K562 (cell line): ENCODE measurements at regions not wholly inside any gene's neighbourhood (a gene's known extent, or its start where the extent isn't known, plus 50 kb on each side); places are given as distances from the start of the nearest gene placed in this dataset.

ENCODE experiments used
- ATAC-seq: fragments of 200-7000 bp; cut with Tn5 transposase; 3 replicates; pipeline ENCODE4 v1.9.1; 2020; ENCODE audit warnings: moderate library complexity
- BruUV-seq: library from RNA; stranded (reverse); fragments of 400-500 nt; replicated peaks from 2 replicates; lab custom pipeline; 2021; lab: Mats Ljungman, UMichigan
- CTCF ChIA-PET: fragments of 300-600 bp; formaldehyde crosslinking; extraction: SDS; loops from one replicate; lab custom pipeline; 2021; ENCODE audit warnings: low intra/inter-chr PET ratio; lab: Yijun Ruan, JAX
- POLR2A ChIA-PET: fragments of 300-600, 350-650 bp; sonication (Branson Sonifier 250); formaldehyde crosslinking; extraction: SDS; loops from one replicate; lab custom pipeline; 2021; ENCODE audit warnings: antibody characterized with exemption, inconsistent platforms; lab: Yijun Ruan, JAX
- DNase-seq, 4 experiments: peaks; one replicate each; pipeline versions ENCODE4 v3.0.0 to v3.0.0-alpha.2; 2011 to 2018; ENCODE audit warnings: low spot score in 3 of 4, mixed read lengths in 3 of 4; ENCODE audit errors: extremely low read depth in 1 of 4
- FAIRE-seq: peaks from 2 replicates; lab custom pipeline; 2011; peaks lifted over from hg19 to GRCh38; lab: Jason Lieb, UNC
- H2AFZ ChIP-seq: 2 replicates; pipeline ENCODE4 v1.6.0; 2011; ENCODE audit warnings: low read depth, low read length, control low read depth, inconsistent platforms
- H3K27ac ChIP-seq: fragments of 200-600 bp; 3 replicates; pipeline ENCODE4 v1.8.0; 2011; ENCODE audit warnings: low read depth, mild to moderate bottlenecking, control low read depth, inconsistent platforms, low read length, moderate library complexity, mixed read lengths; ENCODE audit errors: extremely low read depth
- H3K27me3 ChIP-seq, 2 experiments: fragments of 300-600 bp in 1 of 2; 2 replicates in 1 of 2; 3 replicates in 1 of 2; pipeline versions ENCODE4 v1.6.0 to v1.8.0; 2011; ENCODE audit warnings: inconsistent platforms in 2 of 2, low read length in 2 of 2, mild to moderate bottlenecking in 1 of 2, mixed read lengths in 1 of 2, moderate library complexity in 1 of 2; ENCODE audit not compliant: control insufficient read depth in 2 of 2, insufficient read depth in 2 of 2
- H3K36me3 ChIP-seq: fragments of 300-600 bp; 3 replicates; pipeline ENCODE4 v1.8.0; 2011; ENCODE audit warnings: mild to moderate bottlenecking, low read length, inconsistent platforms; ENCODE audit not compliant: control insufficient read depth, insufficient read depth
- H3K4me1 ChIP-seq, 2 experiments: fragments of 200-600 bp in 1 of 2; replicated peaks in 1 of 2; 2 replicates in 1 of 2; 3 replicates in 1 of 2; pipeline versions ENCODE4 v1.5.1 to v1.8.0; 2011; ENCODE audit warnings: inconsistent platforms in 2 of 2, low read length in 2 of 2, mild to moderate bottlenecking in 1 of 2, mixed read lengths in 1 of 2, moderate library complexity in 1 of 2; ENCODE audit not compliant: control insufficient read depth in 2 of 2, insufficient read depth in 2 of 2
- H3K4me2 ChIP-seq: 2 replicates; pipeline ENCODE4 v1.6.1; 2011; ENCODE audit warnings: low read length, control low read depth, inconsistent platforms, mixed read lengths; ENCODE audit not compliant: insufficient read depth
- H3K4me3 ChIP-seq: fragments of 200-600 bp; sonication (generic), shearing (Covaris generic); 2 replicates; pipeline ENCODE4 v1.5.1; 2016; ENCODE audit warnings: control low read depth, inconsistent platforms
- H3K79me2 ChIP-seq: fragments of 200-600 bp; 3 replicates; pipeline ENCODE4 v1.8.0; 2011; ENCODE audit warnings: low read length, inconsistent platforms; ENCODE audit not compliant: control insufficient read depth, insufficient read depth
- H3K9ac ChIP-seq, 2 experiments: 2 replicates each; pipeline versions ENCODE4 v1.6.0 to v1.6.1; 2011; ENCODE audit warnings: low read depth in 2 of 2, low read length in 2 of 2, control low read depth in 1 of 2, inconsistent platforms in 1 of 2, mild to moderate bottlenecking in 1 of 2, mixed read lengths in 1 of 2; ENCODE audit not compliant: insufficient read depth in 1 of 2
- H3K9me1 ChIP-seq: one replicate; pipeline ENCODE4 v1.6.0; 2011; ENCODE audit warnings: inconsistent platforms, mild to moderate bottlenecking, low read length, moderate library complexity; ENCODE audit not compliant: control insufficient read depth, insufficient read depth
- H3K9me3 ChIP-seq: replicated peaks from 2 replicates; pipeline ENCODE4 v1.5.1; 2011; ENCODE audit warnings: low read depth, low read length, inconsistent platforms; ENCODE audit not compliant: control insufficient read depth, insufficient read depth
- H4K20me1 ChIP-seq: replicated peaks from 2 replicates; pipeline ENCODE4 v1.6.1; 2011; ENCODE audit warnings: low read length, inconsistent platforms, mixed read lengths; ENCODE audit not compliant: control insufficient read depth, insufficient read depth
- ARNT ChIP-seq, 2 experiments: fragments of 450-650 bp; IDR thresholded peaks; 2 replicates each; pipeline ENCODE4 v1.6.1; 2016; ENCODE audit warnings: mild to moderate bottlenecking in 1 of 2
- ASH1L ChIP-seq: fragments of 450-650 bp; IDR thresholded peaks from 2 replicates; pipeline ENCODE4 v1.6.1; 2018; ENCODE audit warnings: borderline replicate concordance, mild to moderate bottlenecking, low read depth; ENCODE audit not compliant: partially characterized antibody
- CBX1 ChIP-seq: sonication (generic); IDR thresholded peaks from 2 replicates; pipeline ENCODE4 v1.6.1; 2016; ENCODE audit warnings: antibody characterized with exemption, low read depth, mild to moderate bottlenecking
- CEBPZ ChIP-seq: fragments of 150-350 bp; IDR thresholded peaks from 2 replicates; pipeline ENCODE4 v1.6.1; 2014; ENCODE audit warnings: low read depth, mild to moderate bottlenecking, low read length, borderline replicate concordance
- COPS2 ChIP-seq: fragments of 450-650 bp; conservative IDR thresholded peaks from 2 replicates; pipeline ENCODE4 v1.6.1; 2016; ENCODE audit warnings: mild to moderate bottlenecking, moderate library complexity
- DPF2 ChIP-seq: fragments of 450-650 bp; IDR thresholded peaks from 2 replicates; pipeline ENCODE4 v1.6.1; 2016
- GTF2F1 ChIP-seq: IDR thresholded peaks from 2 replicates; pipeline ENCODE4 v1.6.1; 2011; ENCODE audit warnings: low read depth, low read length, improper control_type of control experiment
- HIVEP1 ChIP-seq: fragments of 250-450 bp; sonication (Bioruptor Pico); IDR thresholded peaks from 2 replicates; pipeline ENCODE4 v1.4.0; 2020; ENCODE audit warnings: mild to moderate bottlenecking
- KLF10 ChIP-seq: fragments of 250-450 bp; sonication (Bioruptor Pico); IDR thresholded peaks from 2 replicates; pipeline ENCODE4 v1.6.1; 2021; ENCODE audit warnings: matching md5 sums
- MAX ChIP-seq: sonication (generic); formaldehyde crosslinking; IDR thresholded peaks from 2 replicates; pipeline ENCODE4 v1.9.0; 2022; ENCODE audit warnings: mild to moderate bottlenecking, missing genetic modification reagents
- MCM2 ChIP-seq: fragments of 450-650 bp; IDR thresholded peaks from 2 replicates; pipeline ENCODE4 v1.6.1; 2017; ENCODE audit warnings: low read depth, mild to moderate bottlenecking
- NR4A1 ChIP-seq, 2 experiments: fragments of 250-450 bp in 1 of 2; fragments of 450-650 bp in 1 of 2; sonication (Bioruptor Pico) in 1 of 2; IDR thresholded peaks; 2 replicates each; pipeline versions ENCODE4 v1.4.0 to v1.6.1; 2016 to 2020; ENCODE audit warnings: mild to moderate bottlenecking in 2 of 2, missing compliant biosample characterization in 1 of 2, missing genetic modification characterization in 1 of 2, moderate library complexity in 1 of 2
- RBM17 ChIP-seq: fragments of 200-400 bp; formaldehyde crosslinking; IDR thresholded peaks from 2 replicates; pipeline ENCODE4 v1.6.1; 2017; ENCODE audit warnings: low read depth, mild to moderate bottlenecking, low read length, borderline replicate concordance
- THRA ChIP-seq: fragments of 450-650 bp; IDR thresholded peaks from 2 replicates; pipeline ENCODE4 v1.6.1; 2017; ENCODE audit warnings: mild to moderate bottlenecking, moderate library complexity
- THRAP3 ChIP-seq: fragments of 450-650 bp; IDR thresholded peaks from 2 replicates; pipeline ENCODE4 v1.6.1; 2016; ENCODE audit warnings: mild to moderate bottlenecking, inconsistent platforms, borderline replicate concordance
- ZFP1 ChIP-seq: fragments of 450-650 bp; formaldehyde crosslinking; IDR thresholded peaks from 2 replicates; pipeline ENCODE4 v1.4.0; 2020; ENCODE audit warnings: mild to moderate bottlenecking, mixed read lengths
- ZNF253 ChIP-seq: fragments of 250-450 bp; sonication (Bioruptor Pico); conservative IDR thresholded peaks from 2 replicates; pipeline ENCODE4 v1.6.1; 2021; ENCODE audit warnings: mild to moderate bottlenecking
- ZNF277 ChIP-seq: fragments of 250-450 bp; sonication (Bioruptor Pico); IDR thresholded peaks from 2 replicates; pipeline ENCODE4 v1.8.0; 2022; ENCODE audit warnings: inconsistent platforms, mild to moderate bottlenecking, moderate library complexity, borderline replicate concordance
- WGBS: fragments of 100-300 bp; shearing (Covaris generic); methylation state at CpG from one replicate; pipeline ENCODE4 v1.1.6; 2016; ENCODE audit warnings: low coverage, mixed read lengths; ENCODE audit not compliant: insufficient coverage; ENCODE audit errors: missing lambda C conversion rate; 5-methylcytosine and 5-hydroxymethylcytosine counted together
- in situ Hi-C: fragments of 300-500 bp; cut with MboI; formaldehyde crosslinking; loops from 4 replicates; pipeline ENCODE4 v1.15.0; 2018; ENCODE audit warnings: inconsistent platforms, mixed read lengths
- intact Hi-C: fragments of 100-400 bp; cut with micrococcal nuclease; formaldehyde crosslinking; loops from 2 replicates; pipeline ENCODE4 v1.14.2; 2022

- Histone ChIP-seq H3K9ac (no peak overlapping the region), H3K79me2 (no peaks in the 10 kb centered on the region), H3K4me3 (no peak overlapping the region), H3K4me1 (no peaks in the 10 kb centered on the region), H3K36me3 (no peaks in the 10 kb centered on the region), H2AFZ (no peak overlapping the region), H3K27ac (no peak overlapping the region), H3K4me2 (no peak overlapping the region), H4K20me1 (no peaks in the 10 kb centered on the region), H3K9me1 (no peaks in the 10 kb centered on the region), H3K27me3 (peaks cover 0 to 16% of the 10 kb centered on the region in 2 experiments; a peak in 2 of 5 replicates), H3K9me3 (no peaks in the 10 kb centered on the region)
- TF ChIP-seq ZNF277 (CRISPR knock-in tag) (no peak), KLF10 (CRISPR knock-in tag) (no peak), THRAP3 (no peak), HIVEP1 (CRISPR knock-in tag) (no peak), COPS2 (no peak), CEBPZ (no peak), RBM17 (no peak), CBX1 (no peak), ASH1L (no peak), MCM2 (no peak), MAX (CRISPR knock-in tag) (no peak), ZFP1 (CRISPR knock-in tag) (no peak), ARNT (IDR thresholded peaks at IDR 0.05) (no peak), ZNF253 (CRISPR knock-in tag) (no peak), GTF2F1 (no peak), DPF2 (no peak), THRA (no peak), NR4A1 (CRISPR knock-in tag; IDR thresholded peaks at IDR 0.05) (no peak), NR4A1 (tag; IDR thresholded peaks at IDR 0.05) (no peak)
- no peak for DNase-seq
- ChIA-PET POLR2A (no interaction called here), CTCF (no interaction called here)
- in situ Hi-C loops (no loop called here), intact Hi-C loops (no loop called here)
- ATAC-seq: no peak
- no peak for FAIRE-seq
- no TSS peak for BruUV-seq
- 0% methylated on average over 6 of the region's 9 CpGs for WGBS
These were observed 316.7 kb upstream of the SALL3 start for GRCh38 chr18:78662879-78663278.
